ENCODE measurements at regions not wholly inside any gene's neighbourhood (a gene's known extent, or its start where the extent isn't known, plus 50 kb on each side); places are given as distances from the start of the nearest gene placed in this dataset.

DNA sequence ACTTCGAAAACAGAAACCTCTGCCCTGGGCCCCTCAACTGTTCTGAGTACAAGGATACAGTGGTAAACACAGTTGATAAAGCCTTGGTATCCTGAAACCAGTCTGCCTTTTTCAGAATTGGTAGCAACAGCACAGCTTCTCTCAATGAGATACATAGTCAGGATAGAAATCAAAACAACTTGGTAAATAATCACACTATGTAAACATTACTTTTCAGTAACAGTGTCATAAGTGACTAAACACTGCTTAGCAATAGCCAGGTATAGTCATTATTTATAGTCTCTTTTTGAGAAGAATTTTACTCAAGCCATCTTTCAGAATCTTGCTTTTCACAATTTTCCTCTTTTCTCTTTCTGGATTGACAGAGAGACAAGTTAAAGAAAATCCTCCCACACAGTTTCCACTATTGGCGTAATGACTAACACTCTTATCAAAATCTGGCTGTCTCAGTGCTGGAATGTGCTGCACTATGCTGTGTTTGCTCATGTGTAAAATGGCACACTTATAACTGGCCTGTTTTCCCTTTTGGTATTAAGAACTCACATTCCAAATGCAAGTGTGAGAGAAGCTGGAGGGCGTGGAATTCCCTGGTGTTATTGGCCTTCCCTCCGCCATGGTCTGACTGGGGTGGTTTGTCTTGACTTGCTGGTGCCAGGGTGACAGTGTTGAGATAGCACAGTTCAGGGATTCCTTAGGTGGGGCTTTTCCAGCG is 368.8 kb downstream of the TDRD3 start:
- Histone ChIP-seq H3K9me3 (ENCODE audit: low read length) (no peaks in the 10 kb centered on the region), H2AFZ (ENCODE audit: low read length) (no peak overlapping the region), H3K36me3 (ENCODE audit: low read depth, low read length) (no peaks in the 10 kb centered on the region), H3K79me2 (ENCODE audit: low read length) (no peaks in the 10 kb centered on the region), H3K27me3 (ENCODE audit: low read length) (no peaks in the 10 kb centered on the region), H3K4me1 (ENCODE audit: insufficient read depth, low read length) (peaks cover 13% of the 10 kb centered on the region), H3K9ac (ENCODE audit: low read length) (no peak overlapping the region), H3K27ac (ENCODE audit: low read length) (no peak overlapping the region), H3K4me2 (ENCODE audit: low read length) (peak overlapping the region; percentile 16; the same call in 1 of the 2 replicates), H3K9me2 (replicated peaks; ENCODE audit: low read length) (no peaks in the 10 kb centered on the region), H3F3A (ENCODE audit: low read length, unreplicated experiment) (no peaks in the 10 kb centered on the region), H3K4me3 (ENCODE audit: low read length) (no peak overlapping the region), H4K20me1 (ENCODE audit: low read length) (no peaks in the 10 kb centered on the region)
- ChIA-PET CTCF (no interaction called here), POLR2A (ENCODE audit: unreplicated experiment) (no interaction called here)
- TF ChIP-seq EZH2 (IDR thresholded peaks at IDR 0.05; ENCODE audit: low read length, unreplicated experiment) (no peak), EZH2phosphoT487 (IDR thresholded peaks at IDR 0.05; ENCODE audit: borderline replicate concordance, low read length) (no peak)
- TF ChIP-seq, protein P1, sequence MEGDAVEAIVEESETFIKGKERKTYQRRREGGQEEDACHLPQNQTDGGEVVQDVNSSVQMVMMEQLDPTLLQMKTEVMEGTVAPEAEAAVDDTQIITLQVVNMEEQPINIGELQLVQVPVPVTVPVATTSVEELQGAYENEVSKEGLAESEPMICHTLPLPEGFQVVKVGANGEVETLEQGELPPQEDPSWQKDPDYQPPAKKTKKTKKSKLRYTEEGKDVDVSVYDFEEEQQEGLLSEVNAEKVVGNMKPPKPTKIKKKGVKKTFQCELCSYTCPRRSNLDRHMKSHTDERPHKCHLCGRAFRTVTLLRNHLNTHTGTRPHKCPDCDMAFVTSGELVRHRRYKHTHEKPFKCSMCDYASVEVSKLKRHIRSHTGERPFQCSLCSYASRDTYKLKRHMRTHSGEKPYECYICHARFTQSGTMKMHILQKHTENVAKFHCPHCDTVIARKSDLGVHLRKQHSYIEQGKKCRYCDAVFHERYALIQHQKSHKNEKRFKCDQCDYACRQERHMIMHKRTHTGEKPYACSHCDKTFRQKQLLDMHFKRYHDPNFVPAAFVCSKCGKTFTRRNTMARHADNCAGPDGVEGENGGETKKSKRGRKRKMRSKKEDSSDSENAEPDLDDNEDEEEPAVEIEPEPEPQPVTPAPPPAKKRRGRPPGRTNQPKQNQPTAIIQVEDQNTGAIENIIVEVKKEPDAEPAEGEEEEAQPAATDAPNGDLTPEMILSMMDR (conservative IDR thresholded peaks at IDR 0.05; ENCODE audit: low read depth, low read length) = no peak
- DNase-seq (peak; percentile 62), ATAC-seq (peak; percentile 81)
- intact Hi-C loops (cut with micrococcal nuclease) = no loop called here
- BruUV-seq (replicated peaks) = no TSS peak

- no TSS peak for BruUV-seq (replicated peaks)
- ChIA-PET POLR2A (ENCODE audit: unreplicated experiment) (interaction anchor here (0.6 kb wide), 1 partner anchor 10 kb away, joined by 4 read pairs; no protein-coding TSS in a partner anchor), CTCF (interaction anchor here (0.6 kb wide), 1 partner anchor 204 kb away, joined by 3 read pairs; no protein-coding TSS in a partner anchor)
- TF ChIP-seq, protein P1 (conservative IDR thresholded peaks at IDR 0.05; ENCODE audit: low read depth, low read length) = no peak
- TF ChIP-seq EZH2 (IDR thresholded peaks at IDR 0.05; ENCODE audit: low read length, unreplicated experiment) = no peak
- no peak for TF ChIP-seq EZH2phosphoT487 (IDR thresholded peaks at IDR 0.05; ENCODE audit: borderline replicate concordance, low read length)
- ATAC-seq (peak; percentile 49), DNase-seq (peak; percentile 59)
- Histone ChIP-seq H3F3A (ENCODE audit: low read length, unreplicated experiment) (no peaks in the 10 kb centered on the region), H3K4me3 (ENCODE audit: low read length) (no peak overlapping the region), H3K4me1 (ENCODE audit: insufficient read depth, low read length) (peaks cover 13% of the 10 kb centered on the region; the same call in 1 of the 2 replicates), H3K9me2 (replicated peaks; ENCODE audit: low read length) (no peaks in the 10 kb centered on the region), H3K36me3 (ENCODE audit: low read depth, low read length) (no peaks in the 10 kb centered on the region), H4K20me1 (ENCODE audit: low read length) (no peaks in the 10 kb centered on the region), H3K9ac (ENCODE audit: low read length) (no peak overlapping the region), H3K27me3 (ENCODE audit: low read length) (no peaks in the 10 kb centered on the region), H2AFZ (ENCODE audit: low read length) (0 out of 2 replicates have a peak overlapping the region, but pooled peaks have one; percentile 57), H3K4me2 (ENCODE audit: low read length) (peak overlapping the region; percentile 59; the same call in 1 of the 2 replicates), H3K27ac (ENCODE audit: low read length) (no peak overlapping the region), H3K79me2 (ENCODE audit: low read length) (no peaks in the 10 kb centered on the region), H3K9me3 (ENCODE audit: low read length) (no peaks in the 10 kb centered on the region)
- intact Hi-C loops (cut with micrococcal nuclease) = loop anchor here (5.0 kb wide), 1 partner anchor 113 kb away; no protein-coding TSS in a partner anchor
Measured at GRCh38 chr13:60759499-60759898, 362.5 kb downstream of the TDRD3 start.

- Histone ChIP-seq H3K4me3 (ENCODE audit: low read length) (no peak overlapping the region), H3F3A (ENCODE audit: low read length, unreplicated experiment) (no peaks in the 10 kb centered on the region), H3K4me2 (ENCODE audit: low read length) (no peak overlapping the region), H3K36me3 (ENCODE audit: low read depth, low read length) (no peaks in the 10 kb centered on the region), H3K4me1 (ENCODE audit: insufficient read depth, low read length) (peaks cover 13% of the 10 kb centered on the region; the same call in 1 of the 2 replicates), H4K20me1 (ENCODE audit: low read length) (no peaks in the 10 kb centered on the region), H3K9me2 (replicated peaks; ENCODE audit: low read length) (no peaks in the 10 kb centered on the region), H3K79me2 (ENCODE audit: low read length) (no peaks in the 10 kb centered on the region), H3K9me3 (ENCODE audit: low read length) (no peaks in the 10 kb centered on the region), H3K27ac (ENCODE audit: low read length) (no peak overlapping the region), H3K9ac (ENCODE audit: low read length) (no peak overlapping the region), H3K27me3 (ENCODE audit: low read length) (no peaks in the 10 kb centered on the region), H2AFZ (ENCODE audit: low read length) (no peak overlapping the region)
- no peak for DNase-seq
- ChIA-PET POLR2A (ENCODE audit: unreplicated experiment) (no interaction called here), CTCF (no interaction called here)
- no peak for ATAC-seq
- TF ChIP-seq EZH2 (IDR thresholded peaks at IDR 0.05; ENCODE audit: low read length, unreplicated experiment) = no peak
- no peak for TF ChIP-seq EZH2phosphoT487 (IDR thresholded peaks at IDR 0.05; ENCODE audit: borderline replicate concordance, low read length)
- TF ChIP-seq, protein P1 (conservative IDR thresholded peaks at IDR 0.05; ENCODE audit: low read depth, low read length) = no peak
- BruUV-seq (replicated peaks) = no TSS peak
- intact Hi-C loops (cut with micrococcal nuclease) = loop anchor here (5.0 kb wide), 1 partner anchor 114 kb away; no protein-coding TSS in a partner anchor
Measured at GRCh38 chr13:60758637-60759036, 361.6 kb downstream of the TDRD3 start.
